ENCODE measurements at regions not wholly inside any gene's neighbourhood (a gene's known extent, or its start where the extent isn't known, plus 50 kb on each side); places are given as distances from the start of the nearest gene placed in this dataset.
"Not testable (repeated sequence)": the region's sequence is repeated elsewhere in the genome, so short reads cannot be mapped to it uniquely, and the experiment has no call there.

DNA sequence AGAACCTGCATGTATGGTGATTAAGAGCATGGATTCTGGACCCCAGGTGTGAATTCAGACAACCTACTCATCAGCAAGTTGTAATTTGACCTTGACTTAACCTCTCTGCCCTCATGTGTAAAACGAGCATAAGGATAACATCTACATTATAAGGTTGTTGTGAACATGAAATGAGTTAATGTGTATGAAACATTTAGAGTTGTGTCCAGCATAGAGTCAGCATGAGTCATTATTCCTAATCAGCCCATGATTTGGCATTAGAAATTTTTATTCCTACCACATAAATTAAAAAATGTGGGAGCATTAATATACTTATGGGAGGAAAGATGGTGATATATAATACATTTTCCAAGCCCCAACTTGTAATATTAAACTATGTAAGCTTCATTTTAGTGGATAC is 95.9 kb upstream of the DDHD1 start:
- TF ChIP-seq POLR2A (IDR thresholded peaks at IDR 0.05) = no peak
- TF ChIP-seq, protein P1, sequence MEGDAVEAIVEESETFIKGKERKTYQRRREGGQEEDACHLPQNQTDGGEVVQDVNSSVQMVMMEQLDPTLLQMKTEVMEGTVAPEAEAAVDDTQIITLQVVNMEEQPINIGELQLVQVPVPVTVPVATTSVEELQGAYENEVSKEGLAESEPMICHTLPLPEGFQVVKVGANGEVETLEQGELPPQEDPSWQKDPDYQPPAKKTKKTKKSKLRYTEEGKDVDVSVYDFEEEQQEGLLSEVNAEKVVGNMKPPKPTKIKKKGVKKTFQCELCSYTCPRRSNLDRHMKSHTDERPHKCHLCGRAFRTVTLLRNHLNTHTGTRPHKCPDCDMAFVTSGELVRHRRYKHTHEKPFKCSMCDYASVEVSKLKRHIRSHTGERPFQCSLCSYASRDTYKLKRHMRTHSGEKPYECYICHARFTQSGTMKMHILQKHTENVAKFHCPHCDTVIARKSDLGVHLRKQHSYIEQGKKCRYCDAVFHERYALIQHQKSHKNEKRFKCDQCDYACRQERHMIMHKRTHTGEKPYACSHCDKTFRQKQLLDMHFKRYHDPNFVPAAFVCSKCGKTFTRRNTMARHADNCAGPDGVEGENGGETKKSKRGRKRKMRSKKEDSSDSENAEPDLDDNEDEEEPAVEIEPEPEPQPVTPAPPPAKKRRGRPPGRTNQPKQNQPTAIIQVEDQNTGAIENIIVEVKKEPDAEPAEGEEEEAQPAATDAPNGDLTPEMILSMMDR (IDR thresholded peaks at IDR 0.05) = no peak
- no peaks in the 10 kb centered on the region for H3K4me1 ChIP-seq
- DNase-seq = no peak
- H3K27ac ChIP-seq = no peak overlapping the region
- intact Hi-C loops (cut with DNase I) = no loop called here
- no peaks in the 10 kb centered on the region for H3K36me3 ChIP-seq
- 13% methylated on average over 1 of the region's 1 CpG for WGBS (ENCODE audit: insufficient coverage, low coverage, low lambda C conversion rate, missing lambda C conversion rate)
- H3K9me3 ChIP-seq = no peaks in the 10 kb centered on the region
- no peaks in the 10 kb centered on the region for H3K27me3 ChIP-seq
- no peak overlapping the region for H3K4me3 ChIP-seq
- no peak for ATAC-seq

DNA sequence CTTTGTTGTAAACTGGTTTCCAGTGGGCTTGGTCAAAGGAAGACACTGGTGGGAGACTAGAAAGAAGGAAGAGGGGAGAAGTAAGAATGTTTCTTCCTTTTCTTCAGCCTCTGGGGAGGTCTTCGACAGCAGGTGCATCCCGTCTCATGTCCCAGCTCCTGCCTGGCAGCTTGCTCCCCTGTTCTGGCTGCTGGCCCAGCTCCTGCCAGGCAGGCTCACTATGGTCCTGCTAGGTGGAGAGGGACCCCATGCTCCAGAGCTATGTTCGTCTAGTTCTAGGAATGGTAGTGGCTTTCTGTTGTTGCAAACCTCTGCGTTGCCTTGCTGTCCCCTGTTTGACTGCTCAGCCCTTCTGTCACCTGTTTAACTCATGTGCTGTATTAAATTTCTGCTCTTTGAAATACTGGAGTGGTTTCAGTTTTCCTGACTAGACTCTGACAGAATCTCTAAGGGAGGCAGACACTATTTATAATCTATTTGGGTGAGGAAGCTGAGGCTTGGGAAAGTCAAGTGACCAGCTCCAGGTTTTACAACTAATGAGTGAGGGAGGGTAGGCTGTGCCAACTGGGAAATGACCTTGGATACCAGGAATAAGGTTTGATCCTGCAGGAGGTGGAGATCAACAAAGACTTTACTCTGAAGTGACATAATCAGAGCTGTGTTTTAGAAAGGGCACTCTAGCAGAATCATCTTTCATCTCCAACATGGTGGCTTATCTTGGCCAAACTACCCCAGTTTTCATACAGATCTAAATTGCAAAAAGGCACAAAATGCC is 94.7 kb upstream of the DDHD1 start:
- no peak overlapping the region for H3K4me3 ChIP-seq
- no peaks in the 10 kb centered on the region for H3K9me3 ChIP-seq
- no peaks in the 10 kb centered on the region for H3K27me3 ChIP-seq
- no peak overlapping the region for H3K27ac ChIP-seq
- H3K4me1 ChIP-seq = no peaks in the 10 kb centered on the region
- WGBS (ENCODE audit: insufficient coverage, low coverage, low lambda C conversion rate, missing lambda C conversion rate) = 62% methylated on average over 2 of the region's 4 CpGs
- peak in 1 of 3 donors; percentile 19 for DNase-seq
- TF ChIP-seq, protein P1 (IDR thresholded peaks at IDR 0.05) = no peak
- no peak for TF ChIP-seq POLR2A (IDR thresholded peaks at IDR 0.05)
- intact Hi-C loops (cut with DNase I) = no loop called here
- ATAC-seq = peak; percentile 36 to 78 (median 62)
- H3K36me3 ChIP-seq = no peaks in the 10 kb centered on the region

DNA sequence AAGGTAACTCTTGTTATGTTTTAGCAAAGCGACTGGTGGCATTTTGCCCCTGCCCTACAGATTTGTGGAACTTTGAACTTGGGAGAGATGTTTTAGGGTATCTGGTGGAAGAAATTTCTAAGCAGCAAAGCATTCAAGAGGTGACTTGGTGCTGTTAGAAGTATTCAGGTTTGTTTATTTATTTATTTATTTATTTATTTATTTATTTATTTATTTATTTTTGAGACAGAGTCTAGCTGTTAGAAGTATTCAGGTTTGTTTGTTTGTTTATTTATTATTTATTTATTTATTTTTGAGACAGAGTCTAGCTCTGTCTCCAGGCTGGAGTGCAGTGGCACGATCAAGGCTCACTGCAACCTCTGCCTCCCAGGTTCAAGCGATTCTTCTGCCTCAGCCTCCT is 89.8 kb upstream of the DDHD1 start:
- H3K27me3 ChIP-seq; H3K27ac ChIP-seq; H3K4me3 ChIP-seq; H3K36me3 ChIP-seq; DNase-seq; H3K4me1 ChIP-seq; intact Hi-C loops (cut with DNase I); ATAC-seq; H3K9me3 ChIP-seq: not testable (repeated sequence)
- WGBS (ENCODE audit: insufficient coverage, low coverage, low lambda C conversion rate, missing lambda C conversion rate) = 88% methylated on average over 2 of the region's 3 CpGs

DNA sequence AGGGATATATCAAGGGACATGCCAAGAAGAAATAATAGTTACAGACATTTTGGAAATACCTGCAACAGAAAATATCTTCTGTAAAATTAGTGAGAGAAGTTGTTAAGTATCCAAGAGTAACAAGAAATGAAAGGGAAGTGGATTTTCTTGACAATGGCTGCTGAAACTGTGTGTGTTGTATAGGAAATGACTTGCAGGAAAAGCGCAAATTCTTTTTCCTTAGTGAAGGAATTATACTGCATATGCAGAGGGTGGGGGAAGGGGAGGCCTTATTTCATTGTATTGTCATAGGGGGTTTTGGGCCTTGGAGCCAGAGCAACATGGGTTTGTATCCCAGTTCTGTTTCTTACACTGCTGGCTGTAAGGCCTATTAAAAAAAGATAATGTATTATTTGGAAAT is 84.4 kb upstream of the DDHD1 start:
- no peak for DNase-seq
- Histone ChIP-seq H3K27me3 (no peaks in the 10 kb centered on the region), H3K36me3 (no peaks in the 10 kb centered on the region), H3K9me3 (no peaks in the 10 kb centered on the region), H3K4me3 (no peak overlapping the region), H3K27ac (no peak overlapping the region), H3K4me1 (no peaks in the 10 kb centered on the region)
- TF ChIP-seq POLR2A (IDR thresholded peaks at IDR 0.05) = no peak
- TF ChIP-seq, protein P1 (IDR thresholded peaks at IDR 0.05) = no peak
- 69% methylated on average over 1 of the region's 1 CpG for WGBS (ENCODE audit: insufficient coverage, low coverage, low lambda C conversion rate, missing lambda C conversion rate)
- ATAC-seq = no peak
- intact Hi-C loops (cut with DNase I) = no loop called here

DNA sequence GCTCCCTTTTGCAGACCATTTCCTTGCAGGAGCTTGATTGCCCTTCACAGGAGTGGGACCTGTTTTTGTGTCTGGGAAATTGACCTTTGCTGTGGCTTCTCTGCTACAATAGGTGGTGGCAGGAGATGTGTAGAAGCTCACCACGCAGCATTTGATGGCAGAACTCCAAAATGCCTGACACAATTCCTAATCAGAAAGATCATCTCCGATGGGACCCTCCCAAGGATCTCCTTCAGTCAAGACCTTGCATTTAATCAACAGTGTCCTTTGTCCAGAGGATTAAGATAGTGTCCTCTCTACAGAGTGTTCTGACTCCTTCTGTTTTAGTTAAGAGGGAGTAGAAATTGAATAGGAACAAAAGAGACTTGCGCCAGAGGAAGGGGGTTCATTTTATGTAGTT is 83.6 kb upstream of the DDHD1 start:
- H3K4me3 ChIP-seq = no peak overlapping the region
- 74% methylated on average over 3 of the region's 3 CpGs for WGBS (ENCODE audit: insufficient coverage, low coverage, low lambda C conversion rate, missing lambda C conversion rate)
- no peaks in the 10 kb centered on the region for H3K9me3 ChIP-seq
- ATAC-seq (no peak), DNase-seq (no peak)
- no peak for TF ChIP-seq POLR2A (IDR thresholded peaks at IDR 0.05)
- TF ChIP-seq, protein P1 (IDR thresholded peaks at IDR 0.05) = no peak
- no peaks in the 10 kb centered on the region for H3K27me3 ChIP-seq
- intact Hi-C loops (cut with DNase I) = no loop called here
- H3K27ac ChIP-seq = no peak overlapping the region
- H3K36me3 ChIP-seq = no peaks in the 10 kb centered on the region
- no peaks in the 10 kb centered on the region for H3K4me1 ChIP-seq
